GM12865 (cell line): ENCODE measurements at regions not wholly inside any gene's neighbourhood (a gene's known extent, or its start where the extent isn't known, plus 50 kb on each side); places are given as distances from the start of the nearest gene placed in this dataset.

Experiments used
- DNase-seq: peaks from one replicate; pipeline ENCODE4 v3.0.0; 2010; ENCODE audit warnings: low read depth
- H3K4me3 ChIP-seq: 2 replicates; pipeline ENCODE4 v1.5.1; 2011; ENCODE audit warnings: mild to moderate bottlenecking, low read depth, low read length, control low read depth
- CTCF ChIP-seq: IDR thresholded peaks from 2 replicates; pipeline ENCODE4 v1.5.1; 2011; ENCODE audit warnings: low read length, control low read depth, low read depth, inconsistent platforms; ENCODE audit not compliant: insufficient read depth; ENCODE audit errors: missing control alignments

GRCh38 chr2:17401096-17401495 is 117.1 kb downstream of the RAD51AP2 start:
- no peak for TF ChIP-seq CTCF
- no peak overlapping the region for H3K4me3 ChIP-seq
- no peak for DNase-seq

GRCh38 chr2:17398770-17399169 is 119.5 kb downstream of the RAD51AP2 start:
- no peak for DNase-seq
- TF ChIP-seq CTCF, result no peak
- no peak overlapping the region for H3K4me3 ChIP-seq

- H3K4me3 ChIP-seq, result no peak overlapping the region
- no peak for DNase-seq
- no peak for TF ChIP-seq CTCF
Observed at GRCh38 chr2:17388798-17389197, 129.4 kb downstream of the RAD51AP2 start.

- no peak for TF ChIP-seq CTCF
- no peak overlapping the region for H3K4me3 ChIP-seq
- no peak for DNase-seq
Observed at GRCh38 chr2:17387591-17387990, 130.6 kb downstream of the RAD51AP2 start.

- DNase-seq, result no peak
- no peak for TF ChIP-seq CTCF
Observed at GRCh38 chr2:17386771-17387170, 131.5 kb downstream of the RAD51AP2 start.

GRCh38 chr2:17380003-17380402 is 138.2 kb downstream of the RAD51AP2 start:
- DNase-seq, result no peak
- no peak for TF ChIP-seq CTCF
- no peak overlapping the region for H3K4me3 ChIP-seq

More at GRCh38 chr2:17386771-17387170, 131.5 kb downstream of the RAD51AP2 start:
- no peak overlapping the region for H3K4me3 ChIP-seq

GRCh38 chr2:17375262-17375661 is 143.0 kb downstream of the RAD51AP2 start:
- H3K4me3 ChIP-seq, result no peak overlapping the region
- peak; percentile 2 for DNase-seq
- no peak for TF ChIP-seq CTCF
